Stimulated activated effector memory CD8-positive, alpha-beta T cell treated with anti-CD3 and anti-CD28 coated beads, Interleukin-12 subunit alpha, Interleukin-12 subunit beta, amount 100 ng/mL, for 72 hours (primary cell): ENCODE measurements at regions not wholly inside any gene's neighbourhood (a gene's known extent, or its start where the extent isn't known, plus 50 kb on each side); places are given as distances from the start of the nearest gene placed in this dataset.
A peak's percentile ranks its signal among the peaks of the same experiment; 100 is the strongest.
"Not testable (repeated sequence)": the region's sequence is repeated elsewhere in the genome, so short reads cannot be mapped to it uniquely, and the experiment has no call there.

Experiments
- ATAC-seq: fragments of 150-1000 bp; cut with Tn5 transposase; 2 replicates; pipeline ENCODE4 v1.10.0; 2021
- DNase-seq, 2 donors: peaks; one replicate each; pipeline ENCODE4 v3.0.0; 2021 to 2022; ENCODE audit warnings: low spot score in 2 of 2
- H3K27ac Mint-ChIP-seq: one replicate; pipeline ENCODE4 v1.8.0; 2022; ENCODE audit warnings: mild to moderate bottlenecking, mixed read lengths
- H3K36me3 Mint-ChIP-seq: one replicate; pipeline ENCODE4 v1.8.0; 2022; ENCODE audit warnings: mild to moderate bottlenecking, mixed read lengths
- H3K4me1 Mint-ChIP-seq: one replicate; pipeline ENCODE4 v1.8.0; 2022; ENCODE audit warnings: mixed read lengths
- H3K4me3 Mint-ChIP-seq: one replicate; pipeline ENCODE4 v1.8.0; 2022; ENCODE audit warnings: mild to moderate bottlenecking, mixed read lengths
- H3K9me3 Mint-ChIP-seq: one replicate; pipeline ENCODE4 v1.8.0; 2022; ENCODE audit warnings: mixed read lengths

DNA sequence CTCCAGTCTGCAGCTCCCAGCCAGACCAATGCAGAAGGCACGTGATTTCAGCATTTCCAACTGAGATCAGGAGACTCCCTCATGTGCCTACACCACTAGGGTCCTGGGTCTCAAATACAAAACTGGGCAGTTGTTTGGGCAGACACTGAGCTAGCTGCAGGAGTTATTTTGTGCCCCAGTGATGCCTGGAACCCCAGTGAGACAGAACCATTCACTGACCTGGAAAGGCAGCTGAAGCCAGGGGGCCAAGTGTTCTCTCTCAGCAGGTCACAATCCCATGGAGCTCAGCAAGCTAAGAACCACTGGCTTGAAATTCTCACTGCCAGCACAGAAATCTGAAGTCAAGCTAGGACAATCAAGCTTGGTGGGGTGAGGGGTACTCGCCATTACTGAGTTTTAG is 111.7 kb upstream of the TNFSF4 start:
- ATAC-seq (no peak), DNase-seq (no peak)

DNA sequence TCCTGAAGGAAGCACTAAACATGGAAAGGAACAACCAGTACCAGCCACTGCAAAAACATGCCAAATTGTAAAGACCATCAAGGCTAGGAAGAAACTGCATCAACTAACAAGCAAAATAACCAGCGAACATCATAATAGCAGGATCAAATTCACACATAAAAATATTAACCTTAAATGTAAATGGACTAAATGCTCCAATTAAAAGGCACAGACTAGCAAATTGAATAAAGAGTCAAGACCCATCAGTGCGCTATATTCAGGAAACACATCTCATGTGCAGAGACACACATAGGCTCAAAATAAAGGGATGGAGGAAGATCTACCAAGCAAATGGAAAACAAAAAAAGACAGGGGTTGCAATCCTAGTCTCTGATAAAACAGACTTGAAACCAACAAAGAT is 117.2 kb upstream of the TNFSF4 start:
- ATAC-seq, H3K4me3 Mint-ChIP-seq, H3K9me3 Mint-ChIP-seq, H3K36me3 Mint-ChIP-seq, H3K4me1 Mint-ChIP-seq, DNase-seq, H3K27ac Mint-ChIP-seq: not testable (repeated sequence)

More for the DNA sequence above, 111.7 kb upstream of the TNFSF4 start:
- peaks cover 3% of the 10 kb centered on the region for H3K9me3 Mint-ChIP-seq
- no peak overlapping the region for H3K4me3 Mint-ChIP-seq
- H3K36me3 Mint-ChIP-seq: no peaks in the 10 kb centered on the region
- no peak overlapping the region for H3K27ac Mint-ChIP-seq
- H3K4me1 Mint-ChIP-seq: no peaks in the 10 kb centered on the region

DNA sequence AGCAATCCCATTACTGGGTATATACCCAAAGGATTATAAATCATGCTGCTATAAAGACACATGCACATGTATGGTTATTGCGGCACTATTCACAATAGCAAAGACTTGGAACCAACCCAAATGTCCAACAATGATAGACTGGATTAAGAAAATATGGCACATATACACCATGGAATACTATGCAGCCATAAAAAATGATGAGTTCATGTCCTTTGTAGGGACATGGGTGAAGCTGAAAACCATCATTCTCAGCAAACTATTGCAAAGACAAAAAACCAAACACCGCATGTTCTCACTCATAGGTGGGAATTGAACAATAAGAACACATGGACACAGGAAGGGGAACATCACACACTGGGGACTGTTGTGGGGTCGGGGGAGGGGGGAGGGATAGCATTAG is 120.9 kb upstream of the TNFSF4 start:
- not testable (repeated sequence) for DNase-seq, H3K9me3 Mint-ChIP-seq, H3K36me3 Mint-ChIP-seq, ATAC-seq, H3K4me3 Mint-ChIP-seq, H3K27ac Mint-ChIP-seq
- H3K4me1 Mint-ChIP-seq: peaks cover 19% of the 10 kb centered on the region

DNA sequence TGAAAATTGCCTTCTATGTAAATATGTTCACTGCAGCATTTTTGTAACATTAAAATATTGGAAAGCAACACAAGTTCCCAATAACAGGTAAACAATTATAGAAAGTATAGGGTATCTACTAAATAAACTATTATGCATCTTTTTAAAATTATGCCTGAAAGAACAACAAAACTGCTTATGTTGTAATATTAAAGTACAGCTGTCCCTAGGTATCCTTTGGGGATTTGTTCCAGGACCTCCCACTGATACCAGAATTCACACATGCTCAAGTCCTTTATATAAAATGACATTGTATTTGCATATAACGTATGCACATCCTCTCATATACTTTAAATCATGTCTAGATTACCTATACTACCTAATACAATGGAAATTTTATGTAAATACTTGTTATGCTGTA is 121.8 kb upstream of the TNFSF4 start:
- H3K9me3 Mint-ChIP-seq: peaks cover 3% of the 10 kb centered on the region
- DNase-seq (no peak), ATAC-seq (no peak)
- no peaks in the 10 kb centered on the region for H3K36me3 Mint-ChIP-seq
- H3K4me1 Mint-ChIP-seq: peaks cover 27% of the 10 kb centered on the region
- H3K27ac Mint-ChIP-seq: no peak overlapping the region
- no peak overlapping the region for H3K4me3 Mint-ChIP-seq

DNA sequence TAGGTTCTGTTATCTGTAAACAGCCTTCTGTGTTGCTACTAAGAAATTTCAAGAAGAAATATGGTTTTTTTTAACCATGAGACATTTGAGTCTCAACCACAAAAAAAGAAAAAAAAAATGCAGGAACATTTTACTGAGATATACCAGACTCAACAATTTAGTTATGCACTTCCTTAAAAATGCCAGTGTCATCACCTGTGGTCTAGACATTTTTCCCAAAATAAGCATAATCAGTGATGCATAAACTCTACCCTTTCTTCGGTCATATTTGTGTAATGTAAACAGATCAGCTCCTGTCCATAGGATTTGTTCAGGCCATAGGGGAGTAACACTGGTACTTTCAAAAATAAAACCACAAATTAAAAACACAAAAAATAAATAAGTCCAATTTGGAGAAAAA is 122.6 kb upstream of the TNFSF4 start:
- no peak overlapping the region for H3K4me3 Mint-ChIP-seq
- no peak overlapping the region for H3K27ac Mint-ChIP-seq
- no peaks in the 10 kb centered on the region for H3K36me3 Mint-ChIP-seq
- H3K9me3 Mint-ChIP-seq: no peaks in the 10 kb centered on the region
- DNase-seq (no peak), ATAC-seq (no peak)
- peaks cover 27% of the 10 kb centered on the region for H3K4me1 Mint-ChIP-seq

DNA sequence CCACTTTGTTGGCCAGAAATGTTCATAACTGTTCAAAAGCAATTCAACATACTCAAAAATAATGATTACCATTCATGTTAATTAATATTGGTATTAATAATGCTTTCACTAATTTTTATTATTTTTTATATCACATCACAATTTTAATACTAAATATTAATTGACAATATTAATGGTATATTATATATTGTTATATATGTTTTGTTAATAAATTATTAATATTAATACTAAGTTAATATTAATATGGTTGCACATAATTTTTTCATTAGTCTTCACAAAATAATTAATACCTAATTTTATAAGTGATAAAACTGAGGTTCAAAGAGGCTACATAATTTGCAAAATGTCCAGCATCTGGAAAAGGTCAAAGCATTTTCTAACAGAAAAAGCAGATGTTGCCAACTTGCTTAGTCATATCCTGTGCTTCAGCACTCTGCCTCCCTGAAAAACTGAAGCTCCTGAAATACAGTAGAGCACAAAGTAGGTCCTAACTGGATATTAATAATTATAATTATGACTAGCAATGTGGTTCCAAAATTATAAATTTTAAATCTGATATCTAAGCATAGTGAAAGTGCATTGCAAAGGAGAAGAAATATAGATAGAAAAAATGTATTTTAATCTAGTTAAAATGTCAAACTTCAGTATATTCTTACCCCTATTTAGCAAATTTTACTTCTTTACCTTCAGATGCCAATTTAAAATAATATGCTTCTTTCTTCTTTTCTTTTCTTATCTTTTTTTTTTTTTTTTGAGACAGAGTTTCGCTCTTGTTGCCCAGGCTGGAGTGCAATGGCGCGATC is 123.2 kb upstream of the TNFSF4 start:
- peaks cover 27% of the 10 kb centered on the region for H3K4me1 Mint-ChIP-seq
- no peak for ATAC-seq
- no peak for DNase-seq
- peak overlapping the region; percentile 73 for H3K27ac Mint-ChIP-seq
- H3K4me3 Mint-ChIP-seq: peak overlapping the region; percentile 55
- no peaks in the 10 kb centered on the region for H3K36me3 Mint-ChIP-seq
- no peaks in the 10 kb centered on the region for H3K9me3 Mint-ChIP-seq

DNA sequence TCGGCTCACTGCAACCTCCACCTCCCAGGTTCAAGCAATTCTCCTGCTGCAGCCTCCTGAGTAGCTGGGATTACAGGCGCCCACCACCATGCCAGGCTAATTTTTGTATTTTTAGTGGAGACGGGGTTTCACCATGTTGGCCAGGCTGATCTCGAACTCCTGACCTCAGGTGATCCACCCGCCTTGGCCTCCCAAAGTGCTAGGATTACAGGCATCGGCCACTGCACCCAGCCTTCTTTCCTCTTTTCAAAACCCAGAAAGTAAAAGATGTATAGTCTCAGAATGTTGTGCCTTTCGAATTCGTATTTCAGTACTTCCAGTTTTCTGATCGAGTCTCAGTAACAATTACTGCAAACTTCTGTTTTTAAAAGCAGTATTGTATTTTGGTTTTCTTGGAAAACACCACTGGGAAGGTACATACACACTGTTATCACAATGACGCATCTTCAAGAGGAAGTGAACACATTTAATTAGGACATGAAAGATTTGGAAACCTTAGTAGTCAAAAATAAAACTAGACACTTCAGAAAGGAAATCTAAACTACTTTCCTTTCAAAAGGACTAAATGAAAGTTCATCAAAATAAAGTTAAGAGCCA is 123.9 kb upstream of the TNFSF4 start:
- H3K27ac Mint-ChIP-seq: peak overlapping the region; percentile 73
- H3K4me3 Mint-ChIP-seq: peak overlapping the region; percentile 55
- DNase-seq, ATAC-seq, H3K36me3 Mint-ChIP-seq, H3K9me3 Mint-ChIP-seq: not testable (repeated sequence)
- H3K4me1 Mint-ChIP-seq: peaks cover 27% of the 10 kb centered on the region

DNA sequence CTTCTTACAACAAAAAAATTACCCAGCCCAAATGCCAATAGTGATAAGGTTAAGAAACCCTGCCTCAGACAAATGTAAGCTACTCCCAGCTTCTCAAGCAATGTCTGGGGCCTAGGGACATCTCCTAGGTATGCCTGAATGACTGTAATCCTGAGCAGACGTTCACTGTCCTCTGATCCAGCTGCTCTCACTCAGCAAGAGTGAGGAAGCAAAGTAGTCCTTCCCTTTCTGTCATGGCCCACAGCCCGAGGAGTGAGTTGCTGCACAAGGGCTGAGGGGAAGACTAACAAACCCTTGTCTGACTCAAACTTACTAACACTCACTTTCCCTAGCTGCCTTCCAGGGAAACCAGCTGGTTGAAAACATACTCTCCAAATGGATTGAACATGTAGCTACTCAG is 124.9 kb upstream of the TNFSF4 start:
- Mint-ChIP-seq H3K4me1 (peaks cover 27% of the 10 kb centered on the region), H3K9me3 (no peaks in the 10 kb centered on the region), H3K36me3 (no peaks in the 10 kb centered on the region), H3K4me3 (no peak overlapping the region), H3K27ac (no peak overlapping the region)
- ATAC-seq: no peak
- no peak for DNase-seq

DNA sequence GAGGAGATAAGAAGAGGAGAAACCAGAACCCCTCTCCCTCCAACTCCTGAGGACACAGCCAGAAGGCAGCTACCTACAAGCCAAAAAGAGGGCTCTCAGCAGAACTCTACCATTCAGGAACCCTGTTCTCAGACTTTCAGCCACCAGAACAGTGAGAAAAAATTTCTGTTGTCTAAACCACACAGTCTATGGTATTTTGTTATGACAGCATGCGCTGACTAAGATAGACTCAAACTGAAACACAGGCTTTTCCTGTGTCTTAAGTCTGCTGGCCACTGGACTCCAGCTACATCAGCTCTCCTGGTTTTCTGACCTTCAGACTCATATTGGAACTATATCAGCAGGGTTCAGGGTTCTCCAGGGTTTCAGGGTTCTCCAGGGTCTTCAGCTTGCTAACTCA is 126.5 kb upstream of the TNFSF4 start:
- peak; percentile 94 for ATAC-seq
- DNase-seq: no peak
- Mint-ChIP-seq H3K4me3 (no peak overlapping the region), H3K9me3 (no peaks in the 10 kb centered on the region), H3K36me3 (no peaks in the 10 kb centered on the region), H3K27ac (no peak overlapping the region), H3K4me1 (peaks cover 27% of the 10 kb centered on the region)

DNA sequence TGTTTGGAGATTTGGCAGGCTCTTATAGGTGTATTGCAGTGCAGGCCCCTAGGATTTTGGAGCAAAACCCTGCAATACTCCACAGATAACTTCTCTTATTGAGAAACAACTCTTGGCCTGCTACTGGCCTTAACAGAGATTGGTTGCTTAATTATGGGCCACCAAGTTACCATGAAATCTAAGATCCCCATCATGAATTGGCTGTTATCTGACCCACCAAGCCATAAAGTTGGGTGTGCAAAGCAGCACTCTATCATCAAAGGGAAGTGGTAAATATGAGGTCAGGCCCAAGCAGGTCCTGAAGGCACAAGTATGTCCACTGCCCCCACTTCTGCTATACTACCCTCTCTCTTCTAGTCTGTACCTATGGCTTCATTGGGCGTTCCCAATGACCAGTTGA is 130.0 kb upstream of the TNFSF4 start:
- ATAC-seq (no peak), DNase-seq (no peak)
- Mint-ChIP-seq H3K4me3 (no peak overlapping the region), H3K9me3 (no peaks in the 10 kb centered on the region), H3K27ac (no peak overlapping the region), H3K36me3 (no peaks in the 10 kb centered on the region), H3K4me1 (peaks cover 15% of the 10 kb centered on the region)

DNA sequence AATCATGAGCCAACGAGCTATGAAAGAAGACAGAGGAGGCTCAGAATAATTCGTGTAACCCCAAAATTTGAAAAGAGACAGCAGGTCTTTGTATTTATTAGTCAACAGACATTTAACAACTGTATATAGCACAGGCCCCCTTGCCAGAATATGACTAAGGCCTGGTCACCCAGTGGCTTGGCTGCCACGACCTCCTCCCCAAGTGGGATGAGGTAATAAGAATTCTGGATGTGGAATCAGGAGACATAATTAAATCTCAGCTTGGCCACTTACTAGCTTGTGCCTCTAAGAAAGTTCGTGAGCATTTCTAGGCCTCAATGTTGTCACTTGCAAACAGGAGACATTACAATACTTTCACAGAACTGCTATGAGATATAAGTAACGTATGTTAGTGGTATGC is 134.2 kb upstream of the TNFSF4 start:
- no peaks in the 10 kb centered on the region for H3K9me3 Mint-ChIP-seq
- no peaks in the 10 kb centered on the region for H3K4me1 Mint-ChIP-seq
- ATAC-seq (no peak), DNase-seq (no peak)
- no peaks in the 10 kb centered on the region for H3K36me3 Mint-ChIP-seq
- no peak overlapping the region for H3K27ac Mint-ChIP-seq
- no peak overlapping the region for H3K4me3 Mint-ChIP-seq

DNA sequence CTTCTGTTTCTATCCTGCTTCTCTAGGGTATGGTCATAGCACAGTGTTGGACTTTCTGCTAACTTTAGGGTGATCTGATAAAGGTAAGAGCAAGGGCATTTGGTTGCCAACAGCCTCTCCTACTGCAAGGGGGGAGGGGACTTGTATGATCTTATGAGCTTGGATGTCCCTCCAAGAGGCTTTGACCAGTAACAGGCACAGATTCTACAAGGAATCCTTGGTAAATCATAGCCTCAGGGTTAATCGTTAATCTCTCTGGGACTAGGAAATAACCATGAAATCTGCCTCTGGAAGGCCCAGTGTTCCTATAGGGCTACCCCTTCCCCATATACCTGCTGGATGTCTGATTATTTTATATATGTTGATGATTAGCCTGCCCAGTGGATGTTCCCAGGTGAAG is 134.8 kb upstream of the TNFSF4 start:
- Mint-ChIP-seq H3K27ac (no peak overlapping the region), H3K4me3 (no peak overlapping the region), H3K36me3 (no peaks in the 10 kb centered on the region), H3K9me3 (no peaks in the 10 kb centered on the region), H3K4me1 (no peaks in the 10 kb centered on the region)
- DNase-seq (no peak), ATAC-seq (no peak)

DNA sequence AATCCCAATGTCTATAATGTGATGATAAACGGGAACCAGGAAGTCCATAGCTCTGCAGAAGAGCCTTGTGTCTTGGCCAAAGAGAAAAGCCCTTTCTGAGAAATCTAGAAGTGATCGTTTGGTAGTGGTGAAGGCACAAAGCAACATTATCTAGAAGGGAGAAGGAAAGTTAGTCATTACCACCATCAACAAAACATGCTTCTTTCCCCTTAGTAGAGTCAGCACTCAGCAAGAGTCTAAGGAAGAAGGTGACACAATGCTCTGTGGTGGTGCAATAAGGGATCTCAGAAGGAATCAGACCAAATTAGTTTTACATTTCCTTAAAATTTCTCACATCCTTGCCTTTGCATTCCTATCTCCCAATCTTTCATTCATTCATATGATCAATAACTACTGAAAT is 134.4 kb upstream of the PRDX6 start:
- DNase-seq: no peak
- no peaks in the 10 kb centered on the region for H3K36me3 Mint-ChIP-seq
- no peaks in the 10 kb centered on the region for H3K9me3 Mint-ChIP-seq
- no peak for ATAC-seq
- H3K4me3 Mint-ChIP-seq: no peak overlapping the region
- H3K4me1 Mint-ChIP-seq: no peaks in the 10 kb centered on the region
- no peak overlapping the region for H3K27ac Mint-ChIP-seq

DNA sequence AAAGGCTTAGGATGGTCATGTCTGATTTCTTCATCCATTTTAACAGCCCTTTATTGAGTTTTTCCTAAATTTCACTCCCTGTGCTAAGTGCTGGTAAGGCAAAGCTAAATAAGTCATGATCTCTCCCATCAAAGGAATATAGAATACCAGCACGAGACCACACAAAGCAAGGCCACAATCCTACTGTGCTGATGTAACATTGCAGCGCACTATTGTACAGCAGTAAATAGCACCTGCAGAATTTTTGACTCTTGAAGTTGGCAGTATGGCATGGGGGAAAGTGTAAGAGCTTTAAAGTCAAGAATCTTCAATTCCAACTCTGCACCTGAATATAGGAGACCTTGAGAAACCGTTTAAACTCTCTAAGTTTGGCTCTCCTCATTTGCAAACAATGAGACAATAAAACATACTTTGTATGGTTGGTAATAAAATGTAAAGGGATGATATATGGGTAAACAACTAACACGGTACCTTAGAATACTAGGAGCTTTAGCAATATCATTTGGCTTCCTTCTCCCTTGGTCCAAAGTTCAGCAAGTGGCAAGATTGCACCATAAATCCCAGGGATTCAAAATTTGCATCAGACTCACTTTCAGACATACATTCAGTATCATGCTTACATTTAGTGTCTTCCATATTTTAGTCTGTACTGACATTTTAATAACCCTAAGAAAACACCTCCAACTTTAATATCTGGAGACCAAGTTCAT is 132.9 kb upstream of the PRDX6 start:
- Mint-ChIP-seq H3K4me1 (no peaks in the 10 kb centered on the region), H3K36me3 (no peaks in the 10 kb centered on the region), H3K4me3 (no peak overlapping the region), H3K27ac (no peak overlapping the region), H3K9me3 (no peaks in the 10 kb centered on the region)
- no peak for DNase-seq
- no peak for ATAC-seq

DNA sequence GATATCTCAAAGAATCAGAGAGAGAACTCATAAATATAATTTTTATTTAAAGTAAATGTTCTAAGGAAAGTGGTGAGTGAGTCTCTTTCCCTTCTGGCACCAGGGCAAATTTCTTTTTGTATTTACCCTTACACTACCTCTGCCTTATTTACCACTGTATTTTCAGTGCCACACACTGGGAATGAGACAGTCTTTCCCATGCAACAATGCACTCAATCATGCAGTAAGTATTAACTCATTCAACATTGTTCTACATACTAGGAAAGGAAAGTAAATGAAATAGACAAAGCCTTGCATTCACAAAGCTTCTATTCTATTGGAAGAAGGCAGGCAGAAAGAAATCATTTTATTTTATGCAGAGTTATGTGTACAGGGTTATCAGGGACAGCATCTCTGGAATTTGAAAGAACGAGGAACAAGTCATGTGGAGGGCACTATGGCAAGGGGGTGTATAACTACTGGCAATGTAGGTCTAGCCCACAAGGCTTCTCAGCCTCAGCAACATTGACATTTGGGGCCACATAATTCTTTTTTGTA is 129.8 kb upstream of the PRDX6 start:
- H3K9me3 Mint-ChIP-seq: peaks cover 5% of the 10 kb centered on the region
- H3K4me1 Mint-ChIP-seq: no peaks in the 10 kb centered on the region
- H3K4me3 Mint-ChIP-seq: no peak overlapping the region
- no peak overlapping the region for H3K27ac Mint-ChIP-seq
- no peaks in the 10 kb centered on the region for H3K36me3 Mint-ChIP-seq
- no peak for ATAC-seq
- DNase-seq: no peak

DNA sequence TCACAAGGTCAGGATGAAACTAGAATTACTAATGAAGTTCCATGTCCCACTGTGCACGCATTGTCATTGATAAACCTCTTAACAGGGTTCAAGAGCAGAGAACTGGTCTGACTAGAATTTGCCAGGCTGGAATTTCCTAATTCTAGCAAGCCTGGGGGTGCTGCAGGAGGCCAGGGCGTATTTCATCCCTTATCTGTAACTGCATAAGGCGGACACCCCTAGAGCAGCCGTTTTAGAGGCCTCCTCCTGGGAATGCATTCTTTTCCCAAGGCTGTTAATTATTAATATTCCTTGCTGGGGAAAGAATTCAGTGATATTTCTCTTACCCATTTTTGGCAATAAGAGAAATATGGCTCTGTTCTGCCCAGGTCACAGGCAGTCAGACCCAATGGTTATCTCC is 124.5 kb upstream of the PRDX6 start:
- peaks cover 15% of the 10 kb centered on the region for H3K9me3 Mint-ChIP-seq
- not testable (repeated sequence) for ATAC-seq, H3K4me3 Mint-ChIP-seq

More for the DNA sequence above, 124.5 kb upstream of the PRDX6 start:
- H3K36me3 Mint-ChIP-seq, H3K27ac Mint-ChIP-seq, DNase-seq, H3K4me1 Mint-ChIP-seq: not testable (repeated sequence)
